Mucosa of gallbladder (tissue), 1 donor: ENCODE measurements at regions not wholly inside any gene's neighbourhood (a gene's known extent, or its start where the extent isn't known, plus 50 kb on each side); places are given as distances from the start of the nearest gene placed in this dataset.

Source experiments
- DNase-seq: peaks from one replicate; pipeline ENCODE4 v3.0.0-alpha.2; 2020; ENCODE audit warnings: low spot score
- donor health status: DM: no; HTN: no; CAD: no.

- DNase-seq = no peak
Observed at GRCh38 chr4:182063651-182064050, 179.6 kb upstream of the TENM3 start.

- no peak for DNase-seq
Observed at GRCh38 chr4:182065255-182065654, 177.9 kb upstream of the TENM3 start.

- DNase-seq = no peak
Observed at GRCh38 chr4:182066037-182066436, 177.2 kb upstream of the TENM3 start.

- DNase-seq = no peak
Observed at GRCh38 chr4:182067828-182068227, 175.4 kb upstream of the TENM3 start.

- no peak for DNase-seq
Observed at GRCh38 chr4:182068920-182069319, 174.3 kb upstream of the TENM3 start.

DNA sequence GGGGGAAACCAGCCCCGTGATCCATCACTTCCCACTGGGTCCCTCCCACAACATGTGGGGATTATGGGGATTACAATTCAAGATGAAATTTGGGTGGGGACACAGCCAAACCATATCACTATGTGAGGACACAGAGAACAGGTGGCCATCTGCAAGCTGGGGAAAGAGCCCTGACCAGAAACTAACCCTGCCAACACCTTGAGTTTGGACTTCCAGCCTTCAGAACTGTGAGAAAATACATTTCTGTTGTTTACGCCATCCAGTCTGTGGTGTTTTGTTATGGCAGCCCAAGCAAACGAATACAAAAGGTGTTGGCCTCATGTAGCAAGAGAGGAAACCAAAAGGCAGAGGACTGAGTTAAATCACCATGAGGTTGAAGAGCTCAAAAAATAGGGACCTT lies 169.9 kb upstream of the TENM3 start:
- no peak for DNase-seq

- DNase-seq = no peak
Observed at GRCh38 chr4:182074139-182074538, 169.1 kb upstream of the TENM3 start.

DNA sequence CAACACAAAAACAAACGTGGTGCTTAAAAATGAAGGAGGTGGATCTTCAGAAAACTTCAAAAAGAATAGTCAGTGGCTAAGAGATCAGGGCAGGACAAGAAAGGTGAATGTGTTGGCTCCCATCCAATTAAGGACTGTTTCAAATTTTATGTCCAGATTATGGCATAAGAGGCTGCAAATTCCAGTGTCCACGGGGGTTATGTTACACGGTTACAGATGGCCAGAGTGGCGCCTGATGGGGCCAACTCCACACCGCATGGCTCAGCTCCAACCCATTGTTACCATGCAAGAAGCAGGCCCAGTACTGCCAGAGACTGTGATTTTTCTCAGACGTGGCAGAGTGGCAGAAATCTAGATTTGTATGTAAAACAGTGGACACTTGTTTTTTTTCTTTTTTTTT lies 168.4 kb upstream of the TENM3 start:
- DNase-seq = no peak

- DNase-seq = no peak
Observed at GRCh38 chr4:182082910-182083309, 160.3 kb upstream of the TENM3 start.

DNA sequence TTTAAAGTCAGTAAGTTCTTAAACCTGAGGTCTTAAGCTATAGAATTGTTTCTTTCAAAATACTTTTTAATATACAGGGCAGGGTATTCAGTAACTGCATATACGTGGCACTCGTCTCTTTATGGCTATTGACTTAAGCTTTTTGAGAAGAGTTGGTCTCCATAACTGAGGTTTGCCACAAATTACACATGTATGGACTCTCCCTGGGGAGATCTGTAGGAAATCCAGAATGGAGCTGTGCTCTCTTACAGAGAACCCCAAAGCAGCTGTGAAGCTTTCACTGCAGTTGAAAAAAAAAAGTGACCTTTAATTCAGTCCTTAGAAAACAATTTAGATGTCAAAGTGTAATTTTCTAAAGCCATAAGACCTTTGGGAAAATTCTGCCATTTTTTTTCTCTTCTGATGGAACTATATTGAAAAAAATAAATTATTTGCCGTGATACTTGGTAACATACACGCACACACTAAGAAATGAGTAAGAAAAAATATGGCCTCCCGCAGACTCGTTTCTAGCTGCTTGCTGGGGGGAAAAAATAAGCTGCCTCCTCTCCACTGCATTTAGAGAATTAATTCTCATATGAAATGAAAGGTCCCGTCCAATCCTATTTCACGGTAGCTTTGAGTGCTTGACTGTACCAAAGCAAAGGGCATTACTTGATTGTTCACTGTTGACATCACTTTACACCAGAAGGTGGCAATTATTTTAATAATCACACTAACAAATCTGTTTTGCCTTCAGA lies 159.4 kb upstream of the TENM3 start:
- DNase-seq = no peak

DNA sequence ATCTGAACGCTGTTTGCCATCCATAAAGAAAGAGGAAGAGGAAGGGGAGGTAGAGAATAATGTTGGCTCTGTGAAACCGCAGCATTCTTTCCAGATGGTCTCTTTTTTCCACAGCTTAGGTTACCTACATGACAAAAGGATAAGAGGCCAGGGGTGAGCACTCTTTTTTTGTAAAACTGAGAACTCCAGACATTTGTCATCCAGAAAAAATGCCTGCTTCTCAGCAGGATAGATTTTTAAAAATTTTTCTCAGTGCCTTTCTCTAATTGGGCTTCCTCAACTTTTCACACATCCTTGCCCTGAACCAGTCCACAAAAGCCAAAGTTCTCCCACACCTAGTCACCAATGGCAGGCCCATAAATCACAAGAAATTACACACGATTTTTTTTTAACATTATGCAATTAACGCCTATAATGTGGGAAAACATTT lies 158.1 kb upstream of the TENM3 start:
- no peak for DNase-seq

- peak; percentile 27 for DNase-seq
Observed at GRCh38 chr4:182089326-182089725, 153.9 kb upstream of the TENM3 start.

GRCh38 chr4:182090186-182090585 lies 153.0 kb upstream of the TENM3 start:
- DNase-seq = no peak

DNA sequence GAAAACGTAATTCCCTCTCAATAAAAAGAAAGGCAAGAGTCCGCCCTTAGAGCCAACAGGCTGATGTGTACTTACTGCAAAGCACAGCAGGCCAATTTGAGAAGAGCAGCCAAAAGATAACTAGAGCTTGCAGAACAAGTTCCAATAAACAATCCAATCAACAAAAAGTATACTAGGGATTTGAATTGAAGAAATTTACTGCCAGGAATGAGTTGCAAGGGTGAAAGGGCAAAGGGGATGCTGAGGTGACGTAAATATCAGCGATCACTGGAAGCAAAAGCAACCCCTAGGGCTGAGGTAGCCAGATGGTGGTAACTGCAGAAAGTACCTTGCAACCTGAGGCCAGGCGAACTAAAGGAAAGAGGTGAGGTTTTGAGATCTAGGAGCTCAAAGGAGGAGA lies 152.1 kb upstream of the TENM3 start:
- no peak for DNase-seq

- DNase-seq = no peak
Observed at GRCh38 chr4:182093431-182093831, 149.8 kb upstream of the TENM3 start.

DNA sequence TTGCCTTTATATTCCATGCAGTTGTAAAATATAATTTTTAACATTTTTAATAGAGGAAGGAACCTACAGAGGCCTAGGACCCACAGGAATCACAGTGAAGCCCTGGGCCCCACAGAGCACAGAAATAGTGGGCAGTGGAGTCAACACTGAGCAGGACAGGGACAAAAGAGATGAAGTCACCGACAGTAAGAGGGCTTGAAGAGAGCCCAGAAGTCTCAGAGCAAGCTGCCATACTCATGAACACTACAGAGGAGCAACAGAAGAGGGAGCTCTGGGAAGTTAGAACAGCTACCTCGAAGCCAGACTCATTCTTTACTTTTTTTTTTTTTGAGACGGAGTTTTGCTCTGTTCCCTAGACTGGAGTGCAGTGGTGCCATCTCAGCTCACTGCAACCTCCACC lies 149.3 kb upstream of the TENM3 start:
- no peak for DNase-seq

- no peak for DNase-seq
Observed at GRCh38 chr4:182101618-182102017, 141.6 kb upstream of the TENM3 start.

DNA sequence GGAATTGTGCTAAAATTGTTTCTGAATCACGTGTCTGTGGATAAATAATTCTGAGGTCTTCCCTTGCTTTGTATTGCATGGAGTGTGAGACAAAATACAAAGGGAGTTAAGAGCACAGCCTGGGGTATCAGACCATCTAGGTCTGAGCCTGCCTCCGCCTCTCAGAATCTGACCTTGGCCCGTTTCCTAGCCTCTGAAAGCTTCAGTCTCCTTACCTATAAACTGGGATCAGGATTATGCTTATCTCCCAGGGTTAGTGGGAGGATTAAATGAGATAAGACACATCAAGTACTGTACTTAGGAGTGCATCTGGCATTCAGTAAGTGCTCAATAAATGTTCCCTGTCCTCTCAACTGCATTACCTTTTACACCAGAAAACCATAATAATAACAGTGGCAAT lies 140.6 kb upstream of the TENM3 start:
- DNase-seq = no peak

DNA sequence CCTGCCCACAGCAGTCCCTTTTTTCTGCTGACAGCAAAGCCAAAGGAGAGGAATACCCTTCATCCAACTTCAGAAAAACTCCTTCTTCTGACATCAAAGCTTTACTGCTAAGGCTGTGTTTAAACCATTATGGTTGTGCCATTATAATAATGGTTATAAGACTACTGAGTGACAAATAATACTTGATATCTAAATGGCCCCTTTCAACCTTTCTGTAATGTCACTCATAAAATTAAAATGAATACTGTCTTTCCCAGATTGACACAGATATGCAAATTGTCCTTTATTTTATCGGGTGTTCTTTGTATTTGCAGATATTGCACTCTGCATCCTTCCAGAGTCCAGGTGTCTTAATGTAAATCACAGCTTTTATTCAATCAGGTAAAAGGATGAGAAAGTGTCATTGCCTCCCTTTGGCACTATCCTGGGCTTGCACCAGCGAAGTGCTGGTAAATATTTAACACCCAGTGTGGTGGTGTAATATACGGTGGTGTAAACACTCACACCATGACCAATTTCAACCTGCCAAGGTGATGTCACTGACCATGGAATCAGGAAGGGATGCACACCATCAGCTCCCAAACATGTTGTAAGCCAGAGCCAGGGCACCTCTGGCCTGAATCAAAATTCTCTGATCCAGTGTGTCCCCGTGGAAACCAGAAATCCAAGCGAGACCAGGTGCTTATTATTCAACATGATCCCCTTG lies 139.4 kb upstream of the TENM3 start:
- no peak for DNase-seq

DNA sequence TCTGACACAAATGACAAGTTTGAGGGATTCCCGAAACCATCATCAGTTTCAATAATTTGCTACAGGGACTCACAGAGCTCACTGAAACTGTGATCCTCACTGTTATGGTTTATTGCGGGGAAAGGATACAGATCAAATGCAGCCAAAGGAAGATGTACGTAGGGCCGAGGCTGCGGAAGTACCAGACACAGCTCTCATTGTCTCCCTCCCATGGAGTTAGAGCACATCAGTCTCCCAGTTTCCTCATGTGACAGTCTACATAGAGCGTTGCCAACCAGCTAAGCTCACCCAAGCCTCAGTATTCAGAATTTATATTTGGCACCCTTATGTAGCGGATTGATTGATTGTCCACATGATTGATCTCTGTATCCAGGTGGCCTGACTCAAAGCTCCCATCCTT lies 137.8 kb upstream of the TENM3 start:
- no peak for DNase-seq

- DNase-seq = no peak
Observed at GRCh38 chr4:182107931-182108330, 135.3 kb upstream of the TENM3 start.

- DNase-seq = no peak
Observed at GRCh38 chr4:182111586-182111985, 131.6 kb upstream of the TENM3 start.

GRCh38 chr4:182113779-182114178 lies 129.4 kb upstream of the TENM3 start:
- DNase-seq = no peak

DNA sequence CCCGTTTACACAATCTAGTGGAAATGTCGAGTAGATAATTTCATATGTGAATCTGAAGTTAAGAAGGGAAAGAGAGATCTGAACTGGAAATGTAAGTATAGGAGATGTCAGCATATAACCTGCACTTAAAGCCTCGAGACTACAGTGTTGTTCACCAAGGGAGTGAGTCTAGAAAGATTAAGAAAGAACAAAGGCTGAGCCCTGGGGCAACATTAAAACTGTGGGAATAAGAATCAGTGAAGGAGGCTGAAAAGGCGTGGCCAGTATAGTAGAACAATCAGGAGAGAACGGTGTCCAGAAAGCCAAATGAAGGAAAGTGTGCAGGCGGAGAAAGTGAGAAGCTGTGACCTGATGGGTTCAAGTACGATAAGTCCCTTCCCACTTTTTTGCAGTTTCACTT lies 118.8 kb upstream of the TENM3 start:
- DNase-seq = no peak
